ENCODE measurements at regions not wholly inside any gene's neighbourhood (a gene's known extent, or its start where the extent isn't known, plus 50 kb on each side); places are given as distances from the start of the nearest gene placed in this dataset.

GRCh38 chr20:6664574-6664973 lies 102.9 kb upstream of the BMP2 start:
- H3K79me2 ChIP-seq (ENCODE audit: control insufficient read depth, insufficient read depth, low read length): no peaks in the 10 kb centered on the region
- H3K27me3 ChIP-seq (ENCODE audit: control insufficient read depth, extremely low read depth, insufficient read depth, low read length): no peaks in the 10 kb centered on the region
- H2AFZ ChIP-seq (ENCODE audit: control insufficient read depth, low read length): no peak overlapping the region
- FAIRE-seq: no peak
- no peak overlapping the region for H3K4me3 ChIP-seq (ENCODE audit: control insufficient read depth in 2 of 3, extremely low read depth in 1 of 3, insufficient read depth in 2 of 3, low read depth in 1 of 3, low read length in 3 of 3)
- no peaks in the 10 kb centered on the region for H3K36me3 ChIP-seq (ENCODE audit: control insufficient read depth in 2 of 2, extremely low read depth in 1 of 2, insufficient read depth in 2 of 2, low read length in 2 of 2)
- TF ChIP-seq EZH2 (IDR thresholded peaks at IDR 0.05; ENCODE audit: low read length): no peak
- TF ChIP-seq, protein P1, sequence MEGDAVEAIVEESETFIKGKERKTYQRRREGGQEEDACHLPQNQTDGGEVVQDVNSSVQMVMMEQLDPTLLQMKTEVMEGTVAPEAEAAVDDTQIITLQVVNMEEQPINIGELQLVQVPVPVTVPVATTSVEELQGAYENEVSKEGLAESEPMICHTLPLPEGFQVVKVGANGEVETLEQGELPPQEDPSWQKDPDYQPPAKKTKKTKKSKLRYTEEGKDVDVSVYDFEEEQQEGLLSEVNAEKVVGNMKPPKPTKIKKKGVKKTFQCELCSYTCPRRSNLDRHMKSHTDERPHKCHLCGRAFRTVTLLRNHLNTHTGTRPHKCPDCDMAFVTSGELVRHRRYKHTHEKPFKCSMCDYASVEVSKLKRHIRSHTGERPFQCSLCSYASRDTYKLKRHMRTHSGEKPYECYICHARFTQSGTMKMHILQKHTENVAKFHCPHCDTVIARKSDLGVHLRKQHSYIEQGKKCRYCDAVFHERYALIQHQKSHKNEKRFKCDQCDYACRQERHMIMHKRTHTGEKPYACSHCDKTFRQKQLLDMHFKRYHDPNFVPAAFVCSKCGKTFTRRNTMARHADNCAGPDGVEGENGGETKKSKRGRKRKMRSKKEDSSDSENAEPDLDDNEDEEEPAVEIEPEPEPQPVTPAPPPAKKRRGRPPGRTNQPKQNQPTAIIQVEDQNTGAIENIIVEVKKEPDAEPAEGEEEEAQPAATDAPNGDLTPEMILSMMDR (optimal IDR thresholded peaks at IDR 0.05 in 1 of 3, IDR thresholded peaks at IDR 0.05 in 1 of 3, conservative IDR thresholded peaks at IDR 0.05 in 1 of 3; ENCODE audit: extremely low read depth in 1 of 3, insufficient read depth in 2 of 3, low read length in 3 of 3): no peak
- dilution Hi-C loops (cut with MboI; ENCODE audit: extremely low pct_ligation_motif_present, low sequenced_read_pairs): no loop called here
- peaks cover 3% of the 10 kb centered on the region for H3K9me3 ChIP-seq (ENCODE audit: control insufficient read depth, low read depth, low read length)
- H4K20me1 ChIP-seq (ENCODE audit: control insufficient read depth, extremely low read depth, insufficient read depth, low read length): no peaks in the 10 kb centered on the region
- H3K9ac ChIP-seq (ENCODE audit: control insufficient read depth, extremely low read depth, insufficient read depth, low read length): no peak overlapping the region
- no peak overlapping the region for H3K4me2 ChIP-seq (ENCODE audit: control insufficient read depth, extremely low read depth, insufficient read depth, low read depth, low read length)
- peaks cover 19% of the 10 kb centered on the region for H3K4me1 ChIP-seq (ENCODE audit: control insufficient read depth, extremely low read depth, insufficient read depth, low read length)
- no peak overlapping the region for H3K27ac ChIP-seq (ENCODE audit: control insufficient read depth, insufficient read depth, low read length)
- no peaks in the 10 kb centered on the region for H3K9me1 ChIP-seq (ENCODE audit: control insufficient read depth, extremely low read depth, insufficient read depth, low read length)
- DNase-seq (ENCODE audit: low read depth, low spot score): no peak

DNA sequence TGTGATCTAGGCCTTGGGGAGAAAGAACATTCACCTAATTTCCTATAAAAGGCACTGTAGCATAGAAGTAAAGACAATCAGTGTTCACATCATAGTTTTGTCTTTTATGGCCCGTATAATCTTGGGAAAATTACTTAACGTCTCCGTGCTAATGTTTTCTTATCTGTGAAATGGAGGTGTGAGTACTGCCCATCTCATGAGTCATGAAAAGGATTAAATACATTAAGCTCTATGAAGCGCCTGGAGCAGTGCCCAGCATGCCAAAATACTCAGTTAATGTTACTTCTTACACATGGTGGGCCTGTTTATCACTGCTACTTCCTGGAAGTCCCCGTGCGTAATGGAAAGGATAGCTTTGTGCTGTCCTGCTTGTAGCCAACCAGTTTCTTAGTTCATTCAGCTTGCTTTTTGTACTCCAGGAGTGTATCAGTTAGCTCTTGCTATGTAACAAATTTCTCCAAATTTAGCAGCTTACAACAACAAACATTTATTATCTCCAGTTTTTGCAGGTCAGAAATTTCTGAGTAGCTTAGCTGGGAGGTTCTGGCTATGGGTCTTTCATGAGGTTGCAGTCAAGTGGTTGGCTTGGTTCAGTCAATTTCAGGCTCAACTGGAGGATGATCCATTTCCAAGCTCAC lies 103.6 kb upstream of the BMP2 start:
- Histone ChIP-seq H3K27me3 (ENCODE audit: control insufficient read depth, extremely low read depth, insufficient read depth, low read length) (no peaks in the 10 kb centered on the region), H3K4me2 (ENCODE audit: control insufficient read depth, extremely low read depth, insufficient read depth, low read depth, low read length) (no peak overlapping the region), H4K20me1 (ENCODE audit: control insufficient read depth, extremely low read depth, insufficient read depth, low read length) (no peaks in the 10 kb centered on the region), H3K9ac (ENCODE audit: control insufficient read depth, extremely low read depth, insufficient read depth, low read length) (no peak overlapping the region), H3K4me3 (ENCODE audit: control insufficient read depth in 2 of 3, extremely low read depth in 1 of 3, insufficient read depth in 2 of 3, low read depth in 1 of 3, low read length in 3 of 3) (no peak overlapping the region), H3K9me1 (ENCODE audit: control insufficient read depth, extremely low read depth, insufficient read depth, low read length) (no peaks in the 10 kb centered on the region), H3K4me1 (ENCODE audit: control insufficient read depth, extremely low read depth, insufficient read depth, low read length) (peaks cover 19% of the 10 kb centered on the region), H3K27ac (ENCODE audit: control insufficient read depth, insufficient read depth, low read length) (no peak overlapping the region), H3K79me2 (ENCODE audit: control insufficient read depth, insufficient read depth, low read length) (no peaks in the 10 kb centered on the region), H2AFZ (ENCODE audit: control insufficient read depth, low read length) (no peak overlapping the region), H3K36me3 (ENCODE audit: control insufficient read depth in 2 of 2, extremely low read depth in 1 of 2, insufficient read depth in 2 of 2, low read length in 2 of 2) (no peaks in the 10 kb centered on the region), H3K9me3 (ENCODE audit: control insufficient read depth, low read depth, low read length) (peaks cover 3% of the 10 kb centered on the region)
- FAIRE-seq: peak; percentile 34
- dilution Hi-C loops (cut with MboI; ENCODE audit: extremely low pct_ligation_motif_present, low sequenced_read_pairs): no loop called here
- no peak for DNase-seq (ENCODE audit: low read depth, low spot score)
- no peak for TF ChIP-seq EZH2 (IDR thresholded peaks at IDR 0.05; ENCODE audit: low read length)
- TF ChIP-seq, protein P1 (optimal IDR thresholded peaks at IDR 0.05 in 1 of 3, IDR thresholded peaks at IDR 0.05 in 1 of 3, conservative IDR thresholded peaks at IDR 0.05 in 1 of 3; ENCODE audit: extremely low read depth in 1 of 3, insufficient read depth in 2 of 3, low read length in 3 of 3): no peak

Data from keratinocyte (primary cell).